ENCODE measurements at regions not wholly inside any gene's neighbourhood (a gene's known extent, or its start where the extent isn't known, plus 50 kb on each side); places are given as distances from the start of the nearest gene placed in this dataset.

DNA sequence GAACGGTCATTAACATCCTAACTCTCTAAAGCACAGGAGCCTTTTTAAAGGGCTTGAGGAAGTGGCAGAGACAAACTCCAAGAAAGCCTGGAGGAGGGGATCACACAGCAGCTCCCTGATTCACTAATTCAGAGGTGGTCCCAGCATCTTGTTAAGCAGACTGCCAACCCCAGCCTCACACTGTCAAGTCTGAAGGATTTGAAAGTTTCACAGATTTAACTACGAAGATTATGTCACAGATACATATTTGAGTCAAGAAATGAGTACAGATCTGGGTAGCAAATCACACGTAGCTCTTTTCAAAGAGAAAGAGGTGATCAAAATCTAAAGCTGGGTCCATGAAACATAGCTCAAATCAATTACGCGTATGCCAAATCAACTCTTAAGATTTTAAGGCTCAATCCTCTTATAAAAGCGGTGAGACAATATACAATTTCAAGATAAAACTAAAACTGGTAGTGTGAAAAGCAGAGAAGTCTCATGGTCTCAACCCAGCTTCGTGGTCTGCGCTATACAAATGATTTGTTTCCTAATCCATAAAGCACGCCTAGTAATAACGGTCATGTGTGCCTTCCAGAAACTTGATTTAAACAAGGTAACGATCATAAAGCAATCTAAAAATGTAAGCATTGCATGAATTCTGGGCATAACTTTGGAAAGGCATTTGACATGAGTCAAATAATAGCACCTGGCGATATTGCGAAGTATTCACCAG, 229.9 kb upstream of the MKLN1 start:
- no peak overlapping the region for H3K27ac Mint-ChIP-seq
- H3K9me3 Mint-ChIP-seq = no peaks in the 10 kb centered on the region
- H3K4me3 Mint-ChIP-seq = peak overlapping the region in 1 of 2 donors; percentile 44
- H3K27me3 Mint-ChIP-seq = no peaks in the 10 kb centered on the region
- H3K4me1 Mint-ChIP-seq = peaks cover 84% of the 10 kb centered on the region
- no peak for DNase-seq
- ATAC-seq = peak; percentile 67

DNA sequence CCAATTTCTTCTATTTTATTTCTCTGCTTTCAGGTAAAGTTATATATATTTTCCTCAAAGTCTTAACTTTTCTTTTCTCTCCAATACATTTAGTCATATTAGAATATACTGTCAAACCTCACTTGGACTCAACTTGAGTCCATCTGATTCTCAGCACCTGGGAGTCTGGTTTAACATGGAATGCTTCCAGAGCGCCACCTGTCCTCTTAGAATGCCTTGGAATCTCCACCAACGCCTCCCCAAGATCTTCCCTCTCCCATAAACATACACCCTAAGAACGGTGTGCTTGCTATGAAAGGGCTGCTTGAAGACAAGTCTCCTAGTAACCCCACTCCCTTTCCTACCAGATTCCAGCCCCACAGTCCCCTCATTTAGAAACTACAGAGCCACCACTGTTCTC, 229.1 kb upstream of the MKLN1 start:
- ATAC-seq = no peak
- Mint-ChIP-seq H3K27me3 (no peaks in the 10 kb centered on the region), H3K4me3 (peak overlapping the region; percentile 5 to 11), H3K9me3 (no peaks in the 10 kb centered on the region), H3K4me1 (peaks cover 90% of the 10 kb centered on the region), H3K27ac (no peak overlapping the region)
- no peak for DNase-seq

DNA sequence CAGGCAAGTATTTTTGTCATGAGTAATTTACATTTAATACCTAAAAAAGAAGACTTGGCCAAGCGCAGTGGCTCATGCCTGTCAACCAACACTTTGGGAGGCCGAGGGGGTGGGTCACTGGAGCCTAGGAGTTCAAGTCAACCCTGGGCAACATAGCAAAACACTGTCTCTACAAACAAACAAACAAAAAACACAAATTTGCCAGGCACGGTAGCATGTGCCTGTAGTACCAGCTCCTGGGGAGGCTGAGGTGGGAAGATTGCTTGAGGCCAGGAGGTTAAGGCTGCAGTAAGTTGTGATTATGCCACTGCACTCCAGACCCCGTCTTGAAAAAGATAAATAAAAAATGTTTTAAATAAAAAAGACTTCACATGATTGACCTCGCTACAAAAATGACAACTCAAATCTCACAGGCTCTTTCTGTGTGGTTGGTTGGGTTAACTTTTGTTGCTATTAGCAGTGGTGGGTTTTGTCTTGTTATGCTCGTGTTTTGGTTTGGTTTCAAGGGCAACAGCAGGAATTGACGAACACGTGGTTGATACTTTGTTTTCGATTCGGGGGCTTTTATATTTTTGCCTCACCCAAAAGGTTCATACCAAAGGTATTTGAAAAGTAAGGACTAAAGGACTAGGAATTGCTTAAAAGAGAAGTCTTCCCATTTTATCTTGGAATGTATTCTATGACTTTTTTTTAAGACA, 227.2 kb upstream of the MKLN1 start:
- H3K27ac Mint-ChIP-seq = peak overlapping the region; percentile 90 to 93
- peaks cover 93% of the 10 kb centered on the region for H3K4me1 Mint-ChIP-seq
- peak; percentile 72 for ATAC-seq
- DNase-seq = peak; percentile 38 to 50
- peak overlapping the region; percentile 53 to 70 for H3K4me3 Mint-ChIP-seq
- H3K27me3 Mint-ChIP-seq = no peaks in the 10 kb centered on the region
- H3K9me3 Mint-ChIP-seq = no peaks in the 10 kb centered on the region

DNA sequence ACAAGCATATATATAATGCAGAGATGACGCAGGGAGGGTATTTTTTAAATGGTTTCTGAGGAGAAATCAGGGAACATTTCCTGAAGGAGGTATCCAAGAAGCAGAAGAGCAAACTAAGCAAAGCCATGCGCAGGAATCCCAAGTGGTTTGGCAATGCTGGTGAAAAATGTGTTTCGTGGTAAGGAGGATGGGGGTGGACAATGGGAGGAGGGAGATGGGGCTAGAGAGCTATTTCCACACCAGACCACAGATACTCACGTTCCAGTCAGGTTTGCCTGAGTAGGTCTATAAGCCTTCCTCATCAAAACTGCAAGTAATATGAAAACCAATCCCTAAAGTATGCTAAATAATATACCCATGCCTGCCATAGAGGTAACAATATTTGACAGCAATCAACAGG, 223.7 kb upstream of the MKLN1 start:
- Mint-ChIP-seq H3K27me3 (no peaks in the 10 kb centered on the region), H3K4me3 (peak overlapping the region; percentile 77 to 83), H3K4me1 (peaks cover 80% of the 10 kb centered on the region), H3K9me3 (no peaks in the 10 kb centered on the region), H3K27ac (peak overlapping the region in 1 of 2 donors; percentile 68)
- no peak for DNase-seq
- no peak for ATAC-seq

DNA sequence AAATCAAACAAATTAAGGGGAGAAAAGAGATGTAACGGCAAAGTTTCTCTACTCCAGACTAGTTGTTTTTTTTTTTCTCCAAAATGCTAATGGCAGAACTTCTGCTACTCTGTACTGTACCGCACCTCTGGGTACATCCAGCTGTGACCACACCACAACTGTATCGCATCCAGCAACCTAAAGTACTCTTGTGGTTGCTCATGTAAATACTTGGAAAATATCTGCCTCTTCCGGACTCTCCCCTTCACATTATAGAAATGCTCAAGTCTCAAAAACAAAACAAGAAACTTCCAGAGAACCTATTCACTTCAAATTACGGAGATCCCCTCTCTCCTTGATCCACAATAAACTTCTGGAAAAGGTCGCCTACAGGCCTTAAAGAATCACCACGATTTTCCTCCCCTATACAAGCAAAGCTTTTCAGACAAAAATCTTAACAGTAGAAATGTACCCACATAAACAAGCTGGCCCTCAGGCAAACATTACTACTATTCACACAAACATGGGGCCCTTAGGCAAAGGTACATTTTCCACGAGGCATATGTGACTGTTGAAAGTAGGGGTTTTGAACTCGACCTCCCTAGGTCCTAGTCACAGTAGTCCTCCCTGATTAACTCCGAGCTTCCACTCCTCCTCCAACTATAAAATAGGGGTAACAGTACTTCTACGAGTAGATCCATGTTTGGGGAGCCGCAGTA, 222.9 kb upstream of the MKLN1 start:
- peak overlapping the region; percentile 77 to 83 for H3K4me3 Mint-ChIP-seq
- H3K9me3 Mint-ChIP-seq = no peaks in the 10 kb centered on the region
- H3K27ac Mint-ChIP-seq = peak overlapping the region in 1 of 2 donors; percentile 96
- no peaks in the 10 kb centered on the region for H3K27me3 Mint-ChIP-seq
- peaks cover 83% of the 10 kb centered on the region for H3K4me1 Mint-ChIP-seq
- ATAC-seq (no peak), DNase-seq (no peak)

DNA sequence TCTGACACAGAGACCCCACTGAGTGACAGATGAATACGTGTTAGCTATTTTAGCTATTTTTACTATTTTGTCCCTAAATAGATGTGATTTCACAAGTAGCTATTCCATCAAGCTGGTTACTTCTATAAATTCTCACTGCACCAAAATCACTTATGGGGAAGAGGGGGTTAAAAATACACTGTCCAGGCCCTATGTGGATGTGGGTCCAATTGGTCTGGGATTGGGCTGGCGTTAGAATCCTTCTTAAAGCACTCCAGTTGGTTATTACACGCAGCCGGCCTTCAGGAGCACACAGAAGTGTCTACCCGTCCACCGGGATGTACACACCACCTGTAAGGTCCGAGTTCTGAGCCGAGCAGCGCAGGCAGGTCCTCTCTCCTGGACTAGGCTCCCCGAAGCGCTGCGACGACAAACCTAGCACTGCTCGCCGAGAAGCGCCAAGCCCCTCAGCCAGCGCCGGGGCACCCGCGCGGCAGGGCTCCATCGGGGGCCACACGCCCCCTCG, 222.3 kb upstream of the MKLN1 start:
- H3K27me3 Mint-ChIP-seq = no peaks in the 10 kb centered on the region
- ATAC-seq (peak; percentile 1), DNase-seq (no peak)
- H3K9me3 Mint-ChIP-seq = no peaks in the 10 kb centered on the region
- peak overlapping the region; percentile 34 to 96 for H3K27ac Mint-ChIP-seq
- H3K4me3 Mint-ChIP-seq = peak overlapping the region; percentile 77 to 83
- peaks cover 83% of the 10 kb centered on the region for H3K4me1 Mint-ChIP-seq

DNA sequence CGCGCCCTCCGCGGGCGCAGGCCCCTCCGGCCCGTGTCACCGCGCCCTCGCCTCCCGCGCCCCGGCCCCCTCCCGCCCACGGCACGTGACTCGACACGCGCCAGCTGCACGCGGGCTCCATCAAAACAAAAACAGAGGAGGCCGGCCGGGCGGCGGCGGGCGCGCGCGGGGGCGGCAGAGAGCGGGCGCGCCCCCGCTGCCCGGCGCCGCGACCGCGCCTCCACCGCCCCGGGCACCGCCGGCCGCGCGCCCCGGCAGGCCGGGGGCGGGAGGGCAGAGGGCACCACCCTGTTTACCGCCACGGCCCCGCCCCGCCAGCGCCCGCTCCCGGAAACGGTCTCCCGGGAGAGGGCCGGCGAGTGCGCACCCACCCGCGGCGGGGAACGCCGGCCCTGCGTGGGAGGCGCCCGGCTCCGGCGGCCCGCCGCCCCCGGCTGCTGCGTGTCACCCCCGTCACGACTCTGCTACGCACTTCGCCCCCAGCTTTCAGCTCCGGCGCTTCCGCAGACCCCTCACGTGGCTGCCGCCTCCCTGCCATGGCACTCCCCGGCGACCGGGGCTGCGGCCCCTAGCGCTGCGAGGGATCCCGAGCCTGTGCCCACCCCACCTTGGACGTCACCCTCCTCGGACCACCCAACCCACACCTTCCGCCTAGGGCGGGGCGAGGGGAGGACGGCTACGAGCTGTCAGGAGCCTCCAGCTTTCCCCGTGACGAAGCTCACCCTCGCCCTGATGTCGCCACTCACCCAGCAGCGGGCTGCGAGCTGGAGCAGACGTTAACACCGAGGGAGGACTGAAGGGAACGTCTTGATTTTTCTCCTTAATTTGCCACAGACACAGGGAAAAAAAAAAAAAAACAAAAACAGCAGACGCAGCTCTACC, 221.6 kb upstream of the MKLN1 start:
- no peaks in the 10 kb centered on the region for H3K27me3 Mint-ChIP-seq
- peaks cover 83% of the 10 kb centered on the region for H3K4me1 Mint-ChIP-seq
- H3K9me3 Mint-ChIP-seq = no peaks in the 10 kb centered on the region
- DNase-seq (peak; percentile 94), ATAC-seq (peak; percentile 71)
- H3K4me3 Mint-ChIP-seq = peak overlapping the region; percentile 94 to 98
- peak overlapping the region; percentile 100 for H3K27ac Mint-ChIP-seq

DNA sequence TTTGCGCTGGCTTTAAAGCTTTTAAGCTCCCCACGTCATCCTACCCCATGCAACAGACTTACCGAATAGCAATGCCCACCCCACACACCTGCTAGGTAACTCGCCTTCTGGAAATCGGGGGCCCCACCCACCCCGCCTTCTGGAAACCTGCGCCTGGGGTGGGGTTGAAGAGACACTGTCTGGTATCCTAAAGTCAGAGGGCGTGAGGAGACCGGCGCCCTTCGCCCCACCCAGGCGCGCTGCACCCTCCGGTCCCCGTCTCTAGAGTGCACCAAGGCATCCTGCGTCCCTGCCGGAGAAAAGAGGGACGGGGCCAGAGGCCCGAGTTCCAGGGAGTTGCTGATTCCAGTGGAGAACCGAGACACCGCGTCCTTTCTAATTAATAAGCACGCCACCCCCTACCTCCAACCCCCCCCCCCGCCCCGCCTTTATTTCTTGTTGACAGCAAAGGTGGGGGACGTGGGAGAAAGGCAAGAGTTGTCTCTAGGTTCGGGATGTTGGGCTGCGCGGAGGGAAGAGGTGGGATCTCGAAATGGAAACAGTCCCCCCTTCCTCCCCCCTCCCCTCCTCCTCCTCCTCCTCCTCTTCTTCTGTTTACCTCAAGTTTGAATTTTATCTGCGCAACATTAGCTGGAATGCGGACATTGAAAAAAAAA, 220.9 kb upstream of the MKLN1 start:
- H3K27me3 Mint-ChIP-seq = no peaks in the 10 kb centered on the region
- H3K4me1 Mint-ChIP-seq = peaks cover 81% of the 10 kb centered on the region
- peak overlapping the region; percentile 94 to 98 for H3K4me3 Mint-ChIP-seq
- no peaks in the 10 kb centered on the region for H3K9me3 Mint-ChIP-seq
- DNase-seq (peak; percentile 68 to 71), ATAC-seq (peak; percentile 13)
- peak overlapping the region; percentile 100 for H3K27ac Mint-ChIP-seq

DNA sequence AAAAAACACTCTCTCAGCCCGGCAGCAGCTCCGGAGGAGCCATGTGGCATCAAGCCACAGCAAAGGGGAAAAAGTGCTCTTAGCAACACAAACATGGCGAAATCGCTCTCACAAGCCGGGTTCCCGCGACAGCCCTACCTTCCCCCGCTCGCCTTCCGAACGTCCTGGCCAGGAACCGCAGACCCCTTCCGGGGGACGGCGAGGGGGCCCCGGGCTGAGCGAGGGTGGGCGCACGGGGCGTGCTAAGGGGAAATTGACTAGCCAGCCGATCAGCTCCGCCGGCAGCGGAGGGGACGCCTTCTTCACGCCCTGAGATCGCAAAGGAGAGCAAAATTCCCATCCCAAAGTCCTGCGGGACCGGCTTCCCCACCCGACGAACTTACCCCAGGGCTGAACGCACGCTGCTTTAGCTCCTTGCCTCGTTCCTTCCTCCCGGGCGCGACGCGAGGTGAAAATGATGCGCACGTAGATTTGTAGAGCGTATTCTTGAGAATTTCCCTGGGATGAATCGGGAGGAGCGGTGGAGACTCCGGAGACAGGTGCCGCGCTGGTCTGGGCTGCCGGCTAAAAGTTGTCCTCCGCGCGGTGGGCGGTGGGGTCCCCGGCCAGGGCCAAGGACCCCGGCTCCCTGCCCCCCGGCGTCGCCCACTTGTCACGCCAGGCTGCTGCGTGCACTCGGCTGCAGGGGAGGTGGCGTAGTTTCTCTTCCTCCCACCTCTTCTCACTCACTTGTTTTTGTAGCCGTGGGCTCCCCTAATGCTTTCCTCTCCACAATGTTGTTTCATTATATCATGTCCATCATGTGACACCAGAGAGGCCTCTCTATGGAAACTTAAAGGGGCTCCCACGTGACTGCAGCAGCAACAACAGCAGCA, 220.1 kb upstream of the MKLN1 start:
- H3K4me1 Mint-ChIP-seq = peaks cover 76% of the 10 kb centered on the region
- no peaks in the 10 kb centered on the region for H3K27me3 Mint-ChIP-seq
- peak; percentile 79 to 87 for DNase-seq
- H3K4me3 Mint-ChIP-seq = peak overlapping the region; percentile 94 to 98
- peak; percentile 62 for ATAC-seq
- peak overlapping the region; percentile 100 for H3K27ac Mint-ChIP-seq
- no peaks in the 10 kb centered on the region for H3K9me3 Mint-ChIP-seq

DNA sequence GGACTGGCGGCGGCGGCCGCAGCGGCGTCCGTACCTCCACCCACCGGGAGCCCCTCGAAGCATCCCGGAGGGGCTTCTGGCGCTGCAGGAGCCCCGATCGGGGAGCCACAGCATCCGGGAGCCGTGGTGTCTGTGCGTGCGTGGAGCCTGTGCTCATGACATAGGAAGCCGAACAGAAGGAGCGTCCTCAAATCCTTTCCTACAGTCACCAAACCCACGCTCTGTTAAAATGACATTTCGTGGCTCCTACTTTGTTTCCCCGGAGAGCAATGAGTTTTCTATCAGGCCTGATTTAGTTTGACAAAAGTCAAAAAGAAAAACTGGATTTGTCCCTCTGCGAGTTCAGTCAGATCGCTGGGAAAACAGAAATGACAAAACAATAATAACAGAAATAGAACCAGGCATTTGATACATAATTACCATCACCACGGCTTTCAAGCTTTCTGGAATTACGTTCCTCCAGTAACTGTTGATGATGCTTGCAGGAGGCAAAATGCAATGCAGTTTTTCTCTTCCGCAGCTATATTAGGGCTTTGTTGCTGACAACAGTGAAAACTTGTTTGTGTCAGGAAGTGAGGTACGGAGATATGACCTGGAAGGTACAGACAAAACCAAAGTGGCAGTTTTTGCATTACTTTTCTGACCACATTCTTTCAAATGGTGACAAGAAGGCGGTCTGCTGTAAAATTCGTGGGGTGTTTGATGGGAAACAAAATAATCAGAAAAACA, 219.3 kb upstream of the MKLN1 start:
- DNase-seq = peak; percentile 34 to 64
- H3K27me3 Mint-ChIP-seq = no peaks in the 10 kb centered on the region
- peak overlapping the region; percentile 100 for H3K27ac Mint-ChIP-seq
- ATAC-seq = peak; percentile 33
- H3K4me3 Mint-ChIP-seq = peak overlapping the region; percentile 94 to 98
- peaks cover 72% of the 10 kb centered on the region for H3K4me1 Mint-ChIP-seq
- peaks cover 0 to 4% of the 10 kb centered on the region in 2 donors for H3K9me3 Mint-ChIP-seq

DNA sequence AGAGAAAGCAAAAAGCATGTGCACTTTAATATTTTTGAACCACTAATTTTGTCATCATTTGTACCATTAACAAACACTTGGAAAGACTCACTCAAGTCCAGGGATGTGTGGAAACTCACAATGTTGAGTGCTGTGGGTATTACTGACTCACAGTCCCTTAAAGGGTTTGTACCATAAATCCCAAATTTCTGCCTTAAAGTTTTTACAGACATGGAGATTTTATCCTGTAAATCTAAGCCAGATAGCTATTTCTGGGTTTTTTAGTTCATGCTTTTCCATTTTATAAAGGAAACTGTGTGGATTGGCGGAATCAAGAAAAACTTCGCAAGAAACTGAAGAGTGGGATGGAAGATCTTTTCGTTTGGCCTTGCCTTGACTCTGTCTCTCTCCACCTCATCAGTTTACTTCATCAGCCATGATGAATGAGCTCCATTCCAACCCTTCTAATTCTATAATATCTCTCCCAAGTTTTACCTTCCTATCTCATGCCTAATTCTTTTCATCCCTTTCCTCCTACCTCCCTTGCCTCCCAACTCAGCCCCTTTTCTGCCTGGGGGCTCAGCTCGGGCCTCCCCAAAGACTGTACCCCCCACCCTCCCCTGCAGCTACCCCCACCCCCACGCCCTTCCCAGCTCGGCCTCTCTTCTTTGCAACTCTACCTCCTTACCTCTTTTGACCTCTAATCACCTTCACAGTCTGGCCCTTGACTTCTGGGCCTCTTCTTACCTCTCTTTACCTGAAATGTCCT, 218.5 kb upstream of the MKLN1 start:
- no peak for ATAC-seq
- no peak for DNase-seq
- Mint-ChIP-seq H3K27ac (peak overlapping the region; percentile 100), H3K9me3 (peaks cover 0 to 4% of the 10 kb centered on the region in 2 donors), H3K4me1 (peaks cover 64% of the 10 kb centered on the region), H3K27me3 (peaks cover 7% of the 10 kb centered on the region), H3K4me3 (peak overlapping the region; percentile 94 to 98)

DNA sequence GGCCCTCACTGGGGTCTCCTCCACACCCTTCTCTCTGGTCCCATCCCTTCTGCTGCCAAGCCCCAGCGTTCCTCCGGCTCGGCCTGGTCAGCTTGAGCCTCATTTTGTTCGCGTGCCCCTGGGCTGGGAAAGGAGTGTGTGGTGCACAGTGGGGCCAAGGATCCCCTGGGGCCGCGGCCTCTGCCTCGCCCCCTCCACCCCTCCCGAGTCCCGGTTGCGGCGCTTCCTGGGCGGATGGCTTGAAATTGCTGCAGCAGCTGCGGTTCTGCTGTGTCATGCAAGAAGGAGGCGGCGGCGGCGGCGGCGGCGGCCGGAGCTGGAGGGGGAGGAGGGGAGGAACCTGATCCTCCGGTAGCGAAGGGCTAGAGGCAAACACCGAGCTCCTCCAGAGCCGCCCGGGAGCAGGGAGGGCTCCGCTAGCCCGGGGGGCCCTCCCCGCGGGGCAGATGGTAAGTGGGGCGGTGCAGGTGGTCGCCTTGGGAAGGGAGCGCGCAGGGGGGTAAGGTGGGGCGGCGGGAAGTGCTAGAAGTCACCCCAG, 217.8 kb upstream of the MKLN1 start:
- DNase-seq (peak; percentile 54 to 76), ATAC-seq (no peak)
- Mint-ChIP-seq H3K4me1 (peaks cover 57% of the 10 kb centered on the region), H3K27me3 (peaks cover 11% of the 10 kb centered on the region), H3K27ac (peak overlapping the region; percentile 100), H3K4me3 (peak overlapping the region; percentile 94 to 98), H3K9me3 (peaks cover 0 to 4% of the 10 kb centered on the region in 2 donors)
